H9 (cell line): ENCODE measurements at regions not wholly inside any gene's neighbourhood (a gene's known extent, or its start where the extent isn't known, plus 50 kb on each side); places are given as distances from the start of the nearest gene placed in this dataset.

Experiments
- DNase-seq: peaks from one replicate; pipeline ENCODE4 v3.0.0-alpha.2; 2017
- H2AFZ ChIP-seq: one replicate; pipeline ENCODE4 v1.6.1; 2013; ENCODE audit warnings: mild to moderate bottlenecking, low read length, control low read depth, moderate library complexity
- H2AK5ac ChIP-seq: 2 replicates; pipeline ENCODE4 v1.6.1; 2013; ENCODE audit warnings: low read length, control low read depth, mixed read lengths; ENCODE audit not compliant: insufficient read length
- H2BK120ac ChIP-seq: one replicate; pipeline ENCODE4 v1.6.1; 2013; ENCODE audit warnings: low read depth, mild to moderate bottlenecking, low read length, control low read depth, inconsistent platforms; ENCODE audit not compliant: poor library complexity, severe bottlenecking
- H2BK12ac ChIP-seq: 2 replicates; pipeline ENCODE4 v1.6.1; 2013; ENCODE audit warnings: low read length, control low read depth, mixed read lengths, low read depth; ENCODE audit not compliant: insufficient read length
- H2BK15ac ChIP-seq: 2 replicates; pipeline ENCODE4 v1.6.1; 2013; ENCODE audit warnings: low read depth, low read length, control low read depth
- H2BK20ac ChIP-seq: one replicate; pipeline ENCODE4 v1.6.1; 2013; ENCODE audit warnings: low read depth, mild to moderate bottlenecking, low read length, control low read depth, inconsistent platforms; ENCODE audit not compliant: poor library complexity, severe bottlenecking
- H2BK5ac ChIP-seq: 2 replicates; pipeline ENCODE4 v1.6.1; 2013; ENCODE audit warnings: low read length, control low read depth, mixed read lengths; ENCODE audit not compliant: insufficient read length
- H3K14ac ChIP-seq: 2 replicates; pipeline ENCODE4 v1.6.1; 2013; ENCODE audit warnings: low read length, control low read depth; ENCODE audit not compliant: insufficient read depth
- H3K18ac ChIP-seq: 2 replicates; pipeline ENCODE4 v1.6.1; 2013; ENCODE audit warnings: low read depth, mild to moderate bottlenecking, mixed read lengths, low read length, control low read depth; ENCODE audit not compliant: insufficient read length
- H3K23ac ChIP-seq: 2 replicates; pipeline ENCODE4 v1.6.1; 2013; ENCODE audit warnings: low read length, control low read depth, mixed read lengths, low read depth; ENCODE audit not compliant: insufficient read length
- H3K23me2 ChIP-seq: 2 replicates; pipeline ENCODE4 v1.6.1; 2013; ENCODE audit warnings: low read depth, mild to moderate bottlenecking, mixed read lengths, low read length, control low read depth; ENCODE audit not compliant: insufficient read length, poor library complexity, severe bottlenecking
- H3K27ac ChIP-seq: 2 replicates; pipeline ENCODE4 v1.5.1; 2013; ENCODE audit warnings: low read length, control low read depth, mixed read lengths, low read depth; ENCODE audit not compliant: insufficient read length
- H3K27me3 ChIP-seq: 2 replicates; pipeline ENCODE4 v1.6.1; 2013; ENCODE audit warnings: low read length, control low read depth, inconsistent platforms; ENCODE audit not compliant: insufficient read depth
- H3K4ac ChIP-seq: 2 replicates; pipeline ENCODE4 v1.6.1; 2013; ENCODE audit warnings: low read depth, mild to moderate bottlenecking, control low read depth, inconsistent platforms, low read length, moderate library complexity
- H3K4me1 ChIP-seq: 2 replicates; pipeline ENCODE4 v1.6.1; 2013; ENCODE audit warnings: low read length, control low read depth, inconsistent platforms; ENCODE audit not compliant: insufficient read depth
- H3K4me2 ChIP-seq: 2 replicates; pipeline ENCODE4 v1.6.1; 2013; ENCODE audit warnings: low read length, control low read depth, mixed read lengths; ENCODE audit not compliant: insufficient read length, insufficient read depth
- H3K56ac ChIP-seq: 2 replicates; pipeline ENCODE4 v1.6.1; 2013; ENCODE audit warnings: low read depth, mild to moderate bottlenecking, mixed read lengths, low read length, control low read depth; ENCODE audit not compliant: insufficient read length
- H3K79me1 ChIP-seq: 2 replicates; pipeline ENCODE4 v1.6.1; 2013; ENCODE audit warnings: low read depth, mild to moderate bottlenecking, moderate library complexity, low read length, control low read depth, inconsistent platforms; ENCODE audit not compliant: insufficient read depth, poor library complexity, severe bottlenecking
- H3K79me2 ChIP-seq: 2 replicates; pipeline ENCODE4 v1.6.1; 2013; ENCODE audit warnings: low read length, control low read depth, inconsistent platforms; ENCODE audit not compliant: insufficient read depth
- H3K9ac ChIP-seq: 2 replicates; pipeline ENCODE4 v1.6.1; 2013; ENCODE audit warnings: low read length, control low read depth, mixed read lengths; ENCODE audit not compliant: insufficient read length; ENCODE audit errors: extremely low read depth
- H3K9me3 ChIP-seq: one replicate; pipeline ENCODE4 v1.6.1; 2013; ENCODE audit warnings: low read depth, low read length, inconsistent platforms; ENCODE audit not compliant: control insufficient read depth
- H3T11ph ChIP-seq: one replicate; pipeline ENCODE4 v1.6.1; 2013; ENCODE audit warnings: mild to moderate bottlenecking, low read length, control low read depth, inconsistent platforms
- H4K20me1 ChIP-seq: one replicate; pipeline ENCODE4 v1.6.1; 2013; ENCODE audit not compliant: control insufficient read depth, insufficient read length, insufficient read depth
- H4K5ac ChIP-seq: 2 replicates; pipeline ENCODE4 v1.6.1; 2013; ENCODE audit warnings: low read depth, mild to moderate bottlenecking, mixed read lengths, low read length, control low read depth; ENCODE audit not compliant: insufficient read length
- H4K8ac ChIP-seq: replicated peaks from 2 replicates; pipeline ENCODE4 v1.6.1; 2013; ENCODE audit warnings: low read length, control low read depth, mixed read lengths, low read depth; ENCODE audit not compliant: insufficient read length
- H4K91ac ChIP-seq: 2 replicates; pipeline ENCODE4 v1.6.1; 2013; ENCODE audit warnings: low read depth, mild to moderate bottlenecking, moderate library complexity, mixed read lengths, low read length, control low read depth; ENCODE audit not compliant: insufficient read length
- H3K27ac Mint-ChIP-seq, 3 experiments: 2 replicates in 2 of 3; 3 replicates in 1 of 3; pipeline ENCODE4 v1.8.0; 2020 to 2021; ENCODE audit warnings: mixed read lengths in 3 of 3, mild to moderate bottlenecking in 1 of 3, moderate library complexity in 1 of 3
- H3K27me3 Mint-ChIP-seq: 2 replicates; pipeline ENCODE4 v1.8.0; 2021; ENCODE audit warnings: low read depth, mild to moderate bottlenecking, moderate library complexity, mixed read lengths
- H3K36me3 Mint-ChIP-seq, 3 experiments: 2 replicates in 2 of 3; 3 replicates in 1 of 3; pipeline ENCODE4 v1.8.0; 2020 to 2021; ENCODE audit warnings: low read depth in 3 of 3, mixed read lengths in 3 of 3; ENCODE audit not compliant: insufficient read depth in 1 of 3
- H3K4me1 Mint-ChIP-seq, 2 experiments: 2 replicates each; pipeline ENCODE4 v1.8.0; 2020; ENCODE audit warnings: mixed read lengths in 2 of 2
- H3K4me3 Mint-ChIP-seq, 2 experiments: 2 replicates in 1 of 2; 3 replicates in 1 of 2; pipeline ENCODE4 v1.8.0; 2020 to 2021; ENCODE audit warnings: mild to moderate bottlenecking in 2 of 2, mixed read lengths in 2 of 2, moderate library complexity in 1 of 2
- H3K9me3 Mint-ChIP-seq, 2 experiments: 2 replicates in 1 of 2; 3 replicates in 1 of 2; pipeline ENCODE4 v1.8.0; 2020; ENCODE audit warnings: mild to moderate bottlenecking in 2 of 2, mixed read lengths in 2 of 2, moderate library complexity in 1 of 2
- WGBS: extraction: QIAGEN DNeasy Blood & Tissue Kit; methylation state at CpG from one replicate; pipeline ENCODE4 v1.1.7; 2013; ENCODE audit warnings: missing lambda C conversion rate, low lambda C conversion rate, mixed read lengths; ENCODE audit not compliant: insufficient read length; ENCODE audit errors: extremely low coverage; 5-methylcytosine and 5-hydroxymethylcytosine counted together
- TF ChIP-seq, protein P1 (sequence below): fragments of 200-600 bp; sonication (generic); conservative IDR thresholded peaks from 3 replicates; pipeline ENCODE4 v1.8.0; 2021; ENCODE audit warnings: antibody characterized with exemption, mild to moderate bottlenecking

DNA sequence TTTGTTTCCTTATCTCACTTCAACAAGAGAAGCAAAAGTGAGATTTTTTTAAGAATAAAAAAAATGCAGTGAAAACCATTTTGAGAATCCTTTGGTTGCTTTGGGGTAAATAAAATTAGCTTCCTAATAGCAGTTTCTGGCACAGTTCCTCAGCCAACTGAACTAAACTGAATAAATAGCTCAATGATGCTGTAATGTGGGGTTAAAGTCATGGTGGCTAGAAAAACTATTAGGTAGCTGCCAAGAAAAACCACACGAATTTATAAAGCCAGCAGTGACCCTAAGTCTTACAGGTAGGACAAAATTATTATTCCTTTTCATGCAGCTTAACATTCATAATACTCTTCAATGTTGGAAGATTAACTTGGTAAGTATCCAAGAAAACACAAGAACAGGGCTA, 142.4 kb downstream of the APIP start:
- no peak overlapping the region for H2BK12ac ChIP-seq
- no peak overlapping the region for H3T11ph ChIP-seq
- no peak overlapping the region for H4K91ac ChIP-seq
- no peaks in the 10 kb centered on the region for H3K27me3 Mint-ChIP-seq
- H4K5ac ChIP-seq: no peak overlapping the region
- H3K4me3 Mint-ChIP-seq: no peak overlapping the region
- H2AK5ac ChIP-seq: no peak overlapping the region
- H3K4ac ChIP-seq: no peak overlapping the region
- H3K27me3 ChIP-seq: no peaks in the 10 kb centered on the region
- H2BK20ac ChIP-seq: no peak overlapping the region
- no peaks in the 10 kb centered on the region for H3K23me2 ChIP-seq
- H3K9me3 Mint-ChIP-seq: no peaks in the 10 kb centered on the region
- no peak overlapping the region for H3K4me2 ChIP-seq
- no peak overlapping the region for H2BK15ac ChIP-seq
- TF ChIP-seq, protein P1, sequence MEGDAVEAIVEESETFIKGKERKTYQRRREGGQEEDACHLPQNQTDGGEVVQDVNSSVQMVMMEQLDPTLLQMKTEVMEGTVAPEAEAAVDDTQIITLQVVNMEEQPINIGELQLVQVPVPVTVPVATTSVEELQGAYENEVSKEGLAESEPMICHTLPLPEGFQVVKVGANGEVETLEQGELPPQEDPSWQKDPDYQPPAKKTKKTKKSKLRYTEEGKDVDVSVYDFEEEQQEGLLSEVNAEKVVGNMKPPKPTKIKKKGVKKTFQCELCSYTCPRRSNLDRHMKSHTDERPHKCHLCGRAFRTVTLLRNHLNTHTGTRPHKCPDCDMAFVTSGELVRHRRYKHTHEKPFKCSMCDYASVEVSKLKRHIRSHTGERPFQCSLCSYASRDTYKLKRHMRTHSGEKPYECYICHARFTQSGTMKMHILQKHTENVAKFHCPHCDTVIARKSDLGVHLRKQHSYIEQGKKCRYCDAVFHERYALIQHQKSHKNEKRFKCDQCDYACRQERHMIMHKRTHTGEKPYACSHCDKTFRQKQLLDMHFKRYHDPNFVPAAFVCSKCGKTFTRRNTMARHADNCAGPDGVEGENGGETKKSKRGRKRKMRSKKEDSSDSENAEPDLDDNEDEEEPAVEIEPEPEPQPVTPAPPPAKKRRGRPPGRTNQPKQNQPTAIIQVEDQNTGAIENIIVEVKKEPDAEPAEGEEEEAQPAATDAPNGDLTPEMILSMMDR: no peak
- H3K56ac ChIP-seq: no peak overlapping the region
- no peaks in the 10 kb centered on the region for H3K79me2 ChIP-seq
- H2BK120ac ChIP-seq: no peak overlapping the region
- H2AFZ ChIP-seq: no peak overlapping the region
- no peak overlapping the region for H3K9ac ChIP-seq
- H3K27ac ChIP-seq: no peak overlapping the region
- H2BK5ac ChIP-seq: no peak overlapping the region
- H3K4me1 Mint-ChIP-seq: no peaks in the 10 kb centered on the region
- H3K14ac ChIP-seq: no peak overlapping the region
- no peak overlapping the region for H4K8ac ChIP-seq
- H3K9me3 ChIP-seq: no peaks in the 10 kb centered on the region
- no peaks in the 10 kb centered on the region for H3K4me1 ChIP-seq
- H3K36me3 Mint-ChIP-seq: no peaks in the 10 kb centered on the region
- H4K20me1 ChIP-seq: no peaks in the 10 kb centered on the region
- H3K79me1 ChIP-seq: no peaks in the 10 kb centered on the region
- DNase-seq: no peak
- WGBS: no CpG with 5 or more reads among the region's 1 CpG
- H3K18ac ChIP-seq: no peak overlapping the region
- no peak overlapping the region for H3K23ac ChIP-seq
- no peak overlapping the region for H3K27ac Mint-ChIP-seq
